ENCODE measurements at regions not wholly inside any gene's neighbourhood (a gene's known extent, or its start where the extent isn't known, plus 50 kb on each side); places are given as distances from the start of the nearest gene placed in this dataset.

DNA sequence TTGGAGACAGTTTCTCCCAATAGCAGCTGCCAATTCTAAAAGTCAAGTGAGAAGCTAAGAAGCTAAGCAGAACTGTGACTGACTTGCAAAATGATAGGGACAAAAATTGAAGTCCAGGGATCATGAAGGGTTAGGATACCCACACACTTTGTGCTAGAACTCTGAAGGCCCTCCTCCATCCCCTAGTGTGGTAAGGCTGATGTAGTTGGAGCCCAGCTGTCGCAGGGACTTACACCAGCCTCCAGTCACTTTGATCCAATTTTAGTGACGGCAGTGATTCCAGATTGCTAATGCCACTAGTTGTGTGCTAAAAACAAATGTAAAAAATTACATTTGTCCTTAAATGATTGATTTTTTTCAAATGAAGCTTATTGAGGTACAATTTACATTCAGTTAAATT, 742.7 kb upstream of the ZNF608 start:
- Histone ChIP-seq H3K27me3 (ENCODE audit: control insufficient read depth, insufficient read depth, low read length, poor library complexity, severe bottlenecking) (no peaks in the 10 kb centered on the region), H3K4me1 (ENCODE audit: control insufficient read depth, insufficient read depth, low read length) (peaks cover 6% of the 10 kb centered on the region), H3K27ac (ENCODE audit: low read depth, low read length) (no peak overlapping the region), H3K4me3 (ENCODE audit: low read length) (no peak overlapping the region), H3K9me3 (ENCODE audit: control insufficient read depth, low read length) (no peaks in the 10 kb centered on the region), H3K9ac (ENCODE audit: extremely low read depth, low read length, poor library complexity, severe bottlenecking) (no peak overlapping the region), H3K36me3 (ENCODE audit: control insufficient read depth, insufficient read depth, low read length) (no peaks in the 10 kb centered on the region)
- 94% methylated on average over 2 of the region's 2 CpGs; no CpG with 5 or more reads in 1 of the 2 experiments for WGBS, 2 experiments (ENCODE audit: insufficient coverage in 1 of 2, insufficient read length in 1 of 2)
- H3K36me3 Mint-ChIP-seq (ENCODE audit: low read depth) = no peaks in the 10 kb centered on the region
- H3K4me1 Mint-ChIP-seq = peaks cover 28% of the 10 kb centered on the region
- no peaks in the 10 kb centered on the region for H3K27me3 Mint-ChIP-seq (ENCODE audit: insufficient read depth)
- no peak for TF ChIP-seq CTCF (conservative IDR thresholded peaks at IDR 0.05)
- no peak overlapping the region for H3K27ac Mint-ChIP-seq
- peaks cover 11% of the 10 kb centered on the region for H3K9me3 Mint-ChIP-seq
- H3K4me3 Mint-ChIP-seq = no peak overlapping the region
- no peak for DNase-seq

- WGBS, 2 experiments (ENCODE audit: insufficient coverage in 1 of 2, insufficient read length in 1 of 2) = 20 to 45% methylated on average over 1 to 3 of the region's 3 CpGs
- no peak for TF ChIP-seq CTCF (conservative IDR thresholded peaks at IDR 0.05)
- Histone ChIP-seq H3K27ac (ENCODE audit: low read depth, low read length) (no peak overlapping the region), H3K27me3 (ENCODE audit: control insufficient read depth, insufficient read depth, low read length, poor library complexity, severe bottlenecking) (no peaks in the 10 kb centered on the region), H3K4me3 (ENCODE audit: low read length) (no peak overlapping the region), H3K36me3 (ENCODE audit: control insufficient read depth, insufficient read depth, low read length) (no peaks in the 10 kb centered on the region), H3K9ac (ENCODE audit: extremely low read depth, low read length, poor library complexity, severe bottlenecking) (no peak overlapping the region), H3K4me1 (ENCODE audit: control insufficient read depth, insufficient read depth, low read length) (peaks cover 3% of the 10 kb centered on the region), H3K9me3 (ENCODE audit: control insufficient read depth, low read length) (no peaks in the 10 kb centered on the region)
- Mint-ChIP-seq H3K36me3 (ENCODE audit: low read depth) (no peaks in the 10 kb centered on the region), H3K4me3 (no peak overlapping the region), H3K9me3 (peaks cover 11% of the 10 kb centered on the region), H3K4me1 (peaks cover 6% of the 10 kb centered on the region), H3K27me3 (ENCODE audit: insufficient read depth) (no peaks in the 10 kb centered on the region), H3K27ac (no peak overlapping the region)
- no peak for DNase-seq
Measured at GRCh38 chr5:125491986-125492492, 745.6 kb upstream of the ZNF608 start.

GRCh38 chr5:125492977-125493376, 746.5 kb upstream of the ZNF608 start:
- Mint-ChIP-seq H3K27me3 (ENCODE audit: insufficient read depth) (no peaks in the 10 kb centered on the region), H3K9me3 (peaks cover 6% of the 10 kb centered on the region), H3K4me1 (peaks cover 2% of the 10 kb centered on the region), H3K27ac (no peak overlapping the region), H3K36me3 (ENCODE audit: low read depth) (no peaks in the 10 kb centered on the region), H3K4me3 (no peak overlapping the region)
- H3K27me3 ChIP-seq (ENCODE audit: control insufficient read depth, insufficient read depth, low read length, poor library complexity, severe bottlenecking) = no peaks in the 10 kb centered on the region
- H3K4me3 ChIP-seq (ENCODE audit: low read length) = no peak overlapping the region
- no peaks in the 10 kb centered on the region for H3K9me3 ChIP-seq (ENCODE audit: control insufficient read depth, low read length)
- H3K27ac ChIP-seq (ENCODE audit: low read depth, low read length) = no peak overlapping the region
- 95 to 100% methylated on average over 1 to 2 of the region's 2 CpGs for WGBS, 2 experiments (ENCODE audit: insufficient coverage in 1 of 2, insufficient read length in 1 of 2)
- no peak overlapping the region for H3K9ac ChIP-seq (ENCODE audit: extremely low read depth, low read length, poor library complexity, severe bottlenecking)
- no peaks in the 10 kb centered on the region for H3K4me1 ChIP-seq (ENCODE audit: control insufficient read depth, insufficient read depth, low read length)
- TF ChIP-seq CTCF (conservative IDR thresholded peaks at IDR 0.05) = no peak
- no peak for DNase-seq
- H3K36me3 ChIP-seq (ENCODE audit: control insufficient read depth, insufficient read depth, low read length) = no peaks in the 10 kb centered on the region
